HUES6 (cell line): ENCODE measurements at regions not wholly inside any gene's neighbourhood (a gene's known extent, or its start where the extent isn't known, plus 50 kb on each side); places are given as distances from the start of the nearest gene placed in this dataset.
"Not testable (repeated sequence)": the region's sequence is repeated elsewhere in the genome, so short reads cannot be mapped to it uniquely, and the experiment has no call there.

Experiments used
- H3K27ac ChIP-seq: 2 replicates; pipeline ENCODE4 v1.7.0; 2013; ENCODE audit warnings: low read depth, mild to moderate bottlenecking, low read length, inconsistent platforms
- H3K27me3 ChIP-seq: 2 replicates; pipeline ENCODE4 v1.6.1; 2013; ENCODE audit warnings: low read length; ENCODE audit not compliant: control insufficient read depth, insufficient read depth
- H3K36me3 ChIP-seq: 2 replicates; pipeline ENCODE4 v1.6.1; 2013; ENCODE audit warnings: low read length; ENCODE audit not compliant: control insufficient read depth, insufficient read depth
- H3K4me1 ChIP-seq: 2 replicates; pipeline ENCODE4 v1.6.1; 2013; ENCODE audit warnings: low read length; ENCODE audit not compliant: control insufficient read depth, insufficient read depth
- H3K4me3 ChIP-seq: 2 replicates; pipeline ENCODE4 v1.5.1; 2013; ENCODE audit warnings: low read depth, low read length
- H3K9ac ChIP-seq: one replicate; pipeline ENCODE4 v1.6.1; 2013; ENCODE audit warnings: mild to moderate bottlenecking, low read length
- H3K9me3 ChIP-seq: 2 replicates; pipeline ENCODE4 v1.6.1; 2013; ENCODE audit warnings: low read depth, low read length; ENCODE audit not compliant: control insufficient read depth, insufficient read depth

DNA sequence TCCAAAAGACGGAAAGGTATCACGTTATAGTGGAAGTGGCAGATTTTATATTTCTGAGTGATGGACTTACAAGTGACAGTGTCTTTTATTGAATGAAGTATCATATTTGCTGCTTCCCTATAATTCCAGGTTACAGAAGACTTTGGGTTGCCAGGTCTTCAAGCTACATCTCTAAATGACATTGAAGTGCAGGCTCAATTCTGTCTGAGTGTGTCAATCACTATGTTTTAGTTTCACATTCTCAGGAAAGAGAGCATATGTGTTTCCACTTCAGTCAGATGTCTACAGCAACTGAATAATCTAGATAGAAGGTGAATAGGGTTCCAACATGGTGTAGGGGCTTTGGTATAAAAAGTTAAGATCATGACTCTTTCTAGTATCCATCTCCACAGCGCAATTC, 492.7 kb upstream of the API5 start:
- H3K4me3 ChIP-seq, result no peak overlapping the region

GRCh38 chr11:42822188-42822587, 489.6 kb upstream of the API5 start:
- not testable (repeated sequence) for H3K9me3 ChIP-seq, H3K27ac ChIP-seq, H3K36me3 ChIP-seq, H3K9ac ChIP-seq, H3K27me3 ChIP-seq, H3K4me1 ChIP-seq, H3K4me3 ChIP-seq

More for the DNA sequence above, 492.7 kb upstream of the API5 start:
- Histone ChIP-seq H3K9ac (no peak overlapping the region), H3K27ac (no peak overlapping the region), H3K27me3 (no peaks in the 10 kb centered on the region), H3K9me3 (no peaks in the 10 kb centered on the region), H3K4me1 (peaks cover 3% of the 10 kb centered on the region; the same call in 1 of the 2 replicates), H3K36me3 (no peaks in the 10 kb centered on the region)

DNA sequence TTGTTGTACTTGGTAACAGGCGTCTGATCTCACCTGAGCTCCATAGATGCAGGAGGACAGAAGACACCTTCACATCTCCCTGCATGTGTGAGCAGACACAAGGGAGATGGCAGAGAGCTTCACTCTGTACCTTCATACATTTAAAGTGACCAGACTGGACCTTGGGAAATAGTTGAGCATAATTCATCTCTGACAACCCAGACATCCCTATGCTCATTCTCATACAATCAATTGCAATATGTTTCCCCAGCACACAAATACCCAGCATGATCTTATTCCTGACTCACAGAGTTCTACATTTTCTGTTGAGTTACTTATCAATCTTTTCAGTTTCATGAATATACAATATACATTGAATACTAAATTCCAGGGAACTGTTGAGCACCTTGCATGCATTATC, 488.2 kb upstream of the API5 start:
- H3K27me3 ChIP-seq, result no peaks in the 10 kb centered on the region
- H3K9ac ChIP-seq, result no peak overlapping the region
- H3K9me3 ChIP-seq, result no peaks in the 10 kb centered on the region
- H3K36me3 ChIP-seq, result no peaks in the 10 kb centered on the region
- no peak overlapping the region for H3K4me3 ChIP-seq
- H3K27ac ChIP-seq, result no peak overlapping the region
- peaks cover 3% of the 10 kb centered on the region; the same call in 1 of the 2 replicates for H3K4me1 ChIP-seq

DNA sequence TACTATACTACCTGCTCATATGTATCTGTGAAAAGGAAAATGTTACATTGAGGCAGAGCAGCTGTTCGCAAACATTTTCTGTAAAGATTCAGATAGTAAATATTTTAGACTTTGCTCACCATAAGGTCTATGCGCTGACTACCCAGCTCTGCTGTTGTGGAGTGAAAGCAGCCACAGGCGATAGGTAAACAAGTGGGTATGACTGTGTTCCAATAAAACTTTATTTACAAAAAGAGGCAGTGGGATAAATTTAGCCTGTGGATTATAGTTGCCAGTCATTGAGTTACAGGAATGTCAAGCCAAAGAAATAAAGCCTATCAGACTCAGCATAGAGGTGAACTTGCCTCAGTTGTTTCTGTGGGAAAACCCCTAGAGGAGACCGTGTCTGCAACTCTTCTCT, 487.7 kb upstream of the API5 start:
- no peaks in the 10 kb centered on the region for H3K36me3 ChIP-seq
- H3K27ac ChIP-seq, result no peak overlapping the region
- H3K9ac ChIP-seq, result no peak overlapping the region
- H3K9me3 ChIP-seq, result no peaks in the 10 kb centered on the region
- H3K4me3 ChIP-seq, result no peak overlapping the region
- peaks cover 3% of the 10 kb centered on the region; the same call in 1 of the 2 replicates for H3K4me1 ChIP-seq
- no peaks in the 10 kb centered on the region for H3K27me3 ChIP-seq

DNA sequence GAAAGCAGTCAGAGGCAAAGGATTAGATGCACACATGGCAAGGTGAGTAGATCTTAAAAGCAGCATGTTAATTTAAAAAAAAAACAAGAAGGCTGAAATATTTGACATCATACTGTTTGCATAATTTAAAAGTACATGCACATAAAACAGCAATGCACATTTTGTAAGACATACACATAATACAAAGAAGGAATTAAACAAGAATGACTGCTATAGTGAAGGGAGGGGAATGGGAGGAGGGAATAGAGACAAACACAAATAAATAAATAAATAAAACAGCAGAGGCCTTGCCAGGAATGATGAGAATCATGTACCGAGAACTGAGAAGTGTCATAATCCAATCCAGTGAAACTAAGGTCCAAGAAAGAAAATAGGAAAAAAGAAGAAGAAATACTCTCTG, 486.2 kb upstream of the API5 start:
- Histone ChIP-seq H3K27ac (no peak overlapping the region), H3K4me3 (no peak overlapping the region), H3K27me3 (no peaks in the 10 kb centered on the region), H3K9me3 (no peaks in the 10 kb centered on the region), H3K36me3 (no peaks in the 10 kb centered on the region), H3K4me1 (peaks cover 3% of the 10 kb centered on the region; the same call in 1 of the 2 replicates), H3K9ac (no peak overlapping the region)

- H3K36me3 ChIP-seq, result no peaks in the 10 kb centered on the region
- no peak overlapping the region for H3K4me3 ChIP-seq
- no peak overlapping the region for H3K9ac ChIP-seq
- H3K9me3 ChIP-seq, result no peaks in the 10 kb centered on the region
- H3K27me3 ChIP-seq, result no peaks in the 10 kb centered on the region
- no peak overlapping the region for H3K27ac ChIP-seq
- peaks cover 3% of the 10 kb centered on the region; the same call in 1 of the 2 replicates for H3K4me1 ChIP-seq
These were observed 484.0 kb upstream of the API5 start for GRCh38 chr11:42827845-42828244.

GRCh38 chr11:42837994-42838393, 473.8 kb upstream of the API5 start:
- Histone ChIP-seq H3K4me1 (peaks cover 22% of the 10 kb centered on the region), H3K27me3 (no peaks in the 10 kb centered on the region), H3K4me3 (no peak overlapping the region), H3K36me3 (no peaks in the 10 kb centered on the region), H3K27ac (no peak overlapping the region), H3K9ac (no peak overlapping the region), H3K9me3 (peaks cover 5% of the 10 kb centered on the region; the same call in 1 of the 2 replicates)

DNA sequence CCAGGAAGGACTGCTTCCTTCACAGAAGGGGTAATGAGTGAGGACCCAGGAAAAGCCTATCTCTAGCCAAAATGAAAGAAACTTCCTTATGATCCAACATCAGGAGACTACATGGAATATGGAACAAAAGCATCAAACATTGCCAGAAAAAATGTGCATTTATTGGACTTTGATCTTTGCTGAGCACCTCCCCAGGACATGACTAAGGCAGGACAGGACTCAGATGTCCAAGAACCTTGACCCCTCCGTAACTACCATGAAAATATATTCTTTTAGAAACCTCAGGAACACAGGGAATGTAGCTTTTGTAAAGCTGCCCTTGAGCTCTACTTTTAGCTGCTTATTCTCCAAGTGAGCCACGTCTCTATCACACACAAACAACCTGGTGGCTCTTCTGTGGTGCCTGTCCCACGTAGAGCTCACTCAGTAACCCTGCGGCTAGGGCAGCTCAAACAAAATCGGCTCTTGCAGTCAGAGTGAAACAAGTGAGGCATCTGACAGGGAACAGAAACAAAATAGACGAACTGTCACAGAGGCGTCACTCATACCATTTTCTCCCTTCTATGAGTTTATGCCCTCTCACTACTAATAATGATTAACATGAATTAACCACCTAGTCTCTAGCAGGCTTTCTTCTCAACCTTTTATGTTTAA, 471.5 kb upstream of the API5 start:
- Histone ChIP-seq H3K27ac (no peak overlapping the region), H3K4me3 (no peak overlapping the region), H3K4me1 (peaks cover 22% of the 10 kb centered on the region), H3K36me3 (no peaks in the 10 kb centered on the region), H3K27me3 (no peaks in the 10 kb centered on the region), H3K9ac (no peak overlapping the region), H3K9me3 (peaks cover 5% of the 10 kb centered on the region; the same call in 1 of the 2 replicates)

DNA sequence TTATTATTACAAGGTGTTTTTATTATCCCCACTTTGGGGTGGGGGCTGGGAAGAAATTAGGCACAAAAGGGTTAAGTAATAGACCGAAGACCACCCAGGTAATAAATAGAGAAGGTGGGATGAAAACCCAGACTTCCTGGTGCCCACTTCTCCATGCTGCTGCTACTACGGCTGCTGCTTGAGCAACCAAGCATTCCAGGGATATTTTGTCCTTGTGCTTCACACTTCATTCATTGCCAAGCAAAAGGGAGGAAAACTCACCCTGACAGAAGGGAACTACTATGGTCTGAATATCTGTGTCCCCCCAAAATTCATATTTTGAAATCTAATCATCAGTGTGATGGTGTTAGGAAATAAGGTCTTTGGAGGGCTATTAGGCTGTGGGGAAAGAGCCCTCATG, 470.9 kb upstream of the API5 start:
- no peak overlapping the region for H3K4me3 ChIP-seq
- H3K9me3 ChIP-seq, result peaks cover 5% of the 10 kb centered on the region; the same call in 1 of the 2 replicates
- H3K4me1 ChIP-seq, result peaks cover 19% of the 10 kb centered on the region
- no peaks in the 10 kb centered on the region for H3K36me3 ChIP-seq
- no peak overlapping the region for H3K27ac ChIP-seq
- H3K9ac ChIP-seq, result no peak overlapping the region
- H3K27me3 ChIP-seq, result no peaks in the 10 kb centered on the region

- H3K4me3 ChIP-seq, result no peak overlapping the region
- no peaks in the 10 kb centered on the region for H3K36me3 ChIP-seq
- H3K27me3 ChIP-seq, result no peaks in the 10 kb centered on the region
- H3K27ac ChIP-seq, result no peak overlapping the region
- H3K9ac ChIP-seq, result no peak overlapping the region
- H3K4me1 ChIP-seq, result peaks cover 19% of the 10 kb centered on the region
- H3K9me3 ChIP-seq, result peaks cover 5% of the 10 kb centered on the region; the same call in 1 of the 2 replicates
These were observed 470.2 kb upstream of the API5 start for GRCh38 chr11:42841556-42841955.

- H3K27me3 ChIP-seq, result no peaks in the 10 kb centered on the region
- peaks cover 7% of the 10 kb centered on the region for H3K4me1 ChIP-seq
- no peak overlapping the region for H3K4me3 ChIP-seq
- H3K27ac ChIP-seq, result no peak overlapping the region
- no peaks in the 10 kb centered on the region for H3K36me3 ChIP-seq
- H3K9me3 ChIP-seq, result no peaks in the 10 kb centered on the region
- H3K9ac ChIP-seq, result no peak overlapping the region
These were observed 462.4 kb upstream of the API5 start for GRCh38 chr11:42849362-42849761.
